OCI-LY3 (cell line): ENCODE measurements at regions not wholly inside any gene's neighbourhood (a gene's known extent, or its start where the extent isn't known, plus 50 kb on each side); places are given as distances from the start of the nearest gene placed in this dataset.

Source experiments
- EZH2phosphoT487 ChIP-seq: fragments of 200-600 bp; shearing (Covaris generic); IDR thresholded peaks from 2 replicates; pipeline ENCODE4 v1.6.1; 2018; ENCODE audit warnings: antibody characterized with exemption, mixed run types, low read depth
- TF ChIP-seq, protein P1 (sequence below): fragments of 200-600, 300-600 bp; sonication (generic); IDR thresholded peaks from 2 replicates; pipeline ENCODE4 v1.5.1; 2014; ENCODE audit warnings: antibody characterized with exemption, low read length, low read depth

DNA sequence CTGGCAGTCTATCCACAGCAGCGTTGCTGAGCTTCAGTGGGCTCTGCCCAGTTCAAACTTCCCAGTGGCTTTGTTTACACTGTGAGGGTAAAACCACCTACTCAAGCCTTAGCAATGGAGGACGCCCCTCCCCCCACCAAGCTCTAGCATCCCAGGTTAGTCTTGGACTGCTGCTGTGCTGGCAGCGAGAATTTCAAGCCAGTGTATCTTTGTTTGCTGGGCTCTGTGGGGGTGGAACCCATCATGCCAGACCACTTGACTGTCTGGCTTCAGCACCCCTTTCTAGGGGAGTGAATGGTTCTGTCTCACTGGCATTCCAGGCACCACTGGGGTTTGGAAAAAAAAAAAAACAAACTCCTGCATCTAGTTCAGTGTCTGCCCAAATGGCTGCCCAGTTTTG is 249.7 kb upstream of the SYNCRIP start:
- TF ChIP-seq, protein P1, sequence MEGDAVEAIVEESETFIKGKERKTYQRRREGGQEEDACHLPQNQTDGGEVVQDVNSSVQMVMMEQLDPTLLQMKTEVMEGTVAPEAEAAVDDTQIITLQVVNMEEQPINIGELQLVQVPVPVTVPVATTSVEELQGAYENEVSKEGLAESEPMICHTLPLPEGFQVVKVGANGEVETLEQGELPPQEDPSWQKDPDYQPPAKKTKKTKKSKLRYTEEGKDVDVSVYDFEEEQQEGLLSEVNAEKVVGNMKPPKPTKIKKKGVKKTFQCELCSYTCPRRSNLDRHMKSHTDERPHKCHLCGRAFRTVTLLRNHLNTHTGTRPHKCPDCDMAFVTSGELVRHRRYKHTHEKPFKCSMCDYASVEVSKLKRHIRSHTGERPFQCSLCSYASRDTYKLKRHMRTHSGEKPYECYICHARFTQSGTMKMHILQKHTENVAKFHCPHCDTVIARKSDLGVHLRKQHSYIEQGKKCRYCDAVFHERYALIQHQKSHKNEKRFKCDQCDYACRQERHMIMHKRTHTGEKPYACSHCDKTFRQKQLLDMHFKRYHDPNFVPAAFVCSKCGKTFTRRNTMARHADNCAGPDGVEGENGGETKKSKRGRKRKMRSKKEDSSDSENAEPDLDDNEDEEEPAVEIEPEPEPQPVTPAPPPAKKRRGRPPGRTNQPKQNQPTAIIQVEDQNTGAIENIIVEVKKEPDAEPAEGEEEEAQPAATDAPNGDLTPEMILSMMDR: no peak
- no peak for TF ChIP-seq EZH2phosphoT487
